Panc1 (cell line): ENCODE measurements at regions not wholly inside any gene's neighbourhood (a gene's known extent, or its start where the extent isn't known, plus 50 kb on each side); places are given as distances from the start of the nearest gene placed in this dataset.

Source experiments
- CTCF ChIP-seq: fragments of 450-650 bp; IDR thresholded peaks from 2 replicates; pipeline ENCODE4 v1.5.1; 2017; ENCODE audit warnings: mild to moderate bottlenecking
- POLR2AphosphoS5 ChIP-seq: IDR thresholded peaks from 2 replicates; pipeline ENCODE4 v1.6.1; 2012; ENCODE audit warnings: mild to moderate bottlenecking, low read depth, low read length, moderate library complexity
- REST ChIP-seq, 2 experiments: IDR thresholded peaks; 2 replicates each; pipeline ENCODE4 v1.6.1; 2011 to 2012; ENCODE audit warnings: low read depth in 2 of 2, control low read depth in 1 of 2, low read length in 1 of 2, mild to moderate bottlenecking in 1 of 2, moderate library complexity in 1 of 2; ENCODE audit not compliant: insufficient read depth in 1 of 2
- SIN3A ChIP-seq: IDR thresholded peaks from 2 replicates; pipeline ENCODE4 v1.6.1; 2012; ENCODE audit warnings: low read depth, mild to moderate bottlenecking, low read length, moderate library complexity, borderline replicate concordance; ENCODE audit not compliant: insufficient read depth
- TCF7L2 ChIP-seq: IDR thresholded peaks from 2 replicates; pipeline ENCODE4 v1.6.1; 2011; ENCODE audit warnings: mild to moderate bottlenecking, low read depth, low read length, inconsistent platforms

- TF ChIP-seq CTCF (peak; percentile 64; the same call in 1 of the 2 replicates), SIN3A (no peak), REST (IDR thresholded peaks at IDR 0.05; ENCODE audit: insufficient read depth in 1 of 2, low read depth in 2 of 2, low read length in 1 of 2) (no peak), POLR2AphosphoS5 (no peak), TCF7L2 (no peak)
Measured at GRCh38 chr12:30286345-30286926, 409.2 kb downstream of the IPO8 start.
